IPS-NIHi7 (cell line): ENCODE measurements at regions not wholly inside any gene's neighbourhood (a gene's known extent, or its start where the extent isn't known, plus 50 kb on each side); places are given as distances from the start of the nearest gene placed in this dataset.
"Not testable (repeated sequence)": the region's sequence is repeated elsewhere in the genome, so short reads cannot be mapped to it uniquely, and the experiment has no call there.

Experiments
- DNase-seq: peaks from one replicate; pipeline ENCODE4 v3.0.0; 2012; ENCODE audit warnings: mixed read lengths; ENCODE audit errors: extremely low spot score

- DNase-seq = no peak
Measured at GRCh38 chr16:86713021-86713631, 134.8 kb downstream of the FOXL1 start.

GRCh38 chr16:86714166-86714565, 135.8 kb downstream of the FOXL1 start:
- DNase-seq = peak; percentile 65

- DNase-seq = no peak
Measured at GRCh38 chr16:86716649-86717048, 138.3 kb downstream of the FOXL1 start.

- DNase-seq = no peak
Measured at GRCh38 chr16:86718118-86718517, 139.8 kb downstream of the FOXL1 start.

GRCh38 chr16:86722970-86723369, 144.6 kb downstream of the FOXL1 start:
- DNase-seq = no peak

- DNase-seq = peak; percentile 84
Measured at GRCh38 chr16:86723689-86724088, 145.3 kb downstream of the FOXL1 start.

- DNase-seq = no peak
Measured at GRCh38 chr16:86725401-86725800, 147.1 kb downstream of the FOXL1 start.

- no peak for DNase-seq
Measured at GRCh38 chr16:86726340-86726739, 148.0 kb downstream of the FOXL1 start.

GRCh38 chr16:86727131-86727530, 148.8 kb downstream of the FOXL1 start:
- no peak for DNase-seq

GRCh38 chr16:86727632-86728031, 149.3 kb downstream of the FOXL1 start:
- no peak for DNase-seq

GRCh38 chr16:86729686-86730085, 151.3 kb downstream of the FOXL1 start:
- no peak for DNase-seq

GRCh38 chr16:86730086-86730485, 151.7 kb downstream of the FOXL1 start:
- DNase-seq = no peak

GRCh38 chr16:86730597-86730996, 152.2 kb downstream of the FOXL1 start:
- no peak for DNase-seq

GRCh38 chr16:86732621-86733295, 154.4 kb downstream of the FOXL1 start:
- peak; percentile 62 for DNase-seq

GRCh38 chr16:86733546-86734254, 155.4 kb downstream of the FOXL1 start:
- peak; percentile 54 for DNase-seq

- peak; percentile 35 for DNase-seq
Measured at GRCh38 chr16:86734543-86735460, 156.5 kb downstream of the FOXL1 start.

- DNase-seq = no peak
Measured at GRCh38 chr16:86735727-86736126, 157.4 kb downstream of the FOXL1 start.

GRCh38 chr16:86736502-86736901, 158.2 kb downstream of the FOXL1 start:
- no peak for DNase-seq

GRCh38 chr16:86737083-86737482, 158.7 kb downstream of the FOXL1 start:
- no peak for DNase-seq

- not testable (repeated sequence) for DNase-seq
Measured at GRCh38 chr16:86738322-86738721, 160.0 kb downstream of the FOXL1 start.

GRCh38 chr16:86739178-86739577, 160.8 kb downstream of the FOXL1 start:
- DNase-seq = no peak

- no peak for DNase-seq
Measured at GRCh38 chr16:86739808-86740207, 161.5 kb downstream of the FOXL1 start.
